Fibroblast of skin of left biceps (primary cell): ENCODE measurements at regions not wholly inside any gene's neighbourhood (a gene's known extent, or its start where the extent isn't known, plus 50 kb on each side); places are given as distances from the start of the nearest gene placed in this dataset.
A peak's percentile ranks its signal among the peaks of the same experiment; 100 is the strongest.

Experiments used
- DNase-seq, 2 experiments: peaks; one replicate each; pipeline ENCODE4 v3.0.0-alpha.2; 2013; ENCODE audit warnings: low read depth in 2 of 2

- no peak for DNase-seq
Measured at GRCh38 chr11:130775306-130776060, 140.8 kb downstream of the SNX19 start.

- no peak for DNase-seq
Measured at GRCh38 chr11:130776061-130776419, 140.2 kb downstream of the SNX19 start.

- no peak for DNase-seq
Measured at GRCh38 chr11:130778026-130778425, 138.3 kb downstream of the SNX19 start.

- DNase-seq = no peak
Measured at GRCh38 chr11:130778705-130779104, 137.6 kb downstream of the SNX19 start.

GRCh38 chr11:130779267-130779666, 137.0 kb downstream of the SNX19 start:
- DNase-seq = no peak

GRCh38 chr11:130779943-130780342, 136.3 kb downstream of the SNX19 start:
- DNase-seq = no peak

GRCh38 chr11:130780437-130780836, 135.8 kb downstream of the SNX19 start:
- no peak for DNase-seq

- no peak for DNase-seq
Measured at GRCh38 chr11:130781931-130782330, 134.3 kb downstream of the SNX19 start.

- DNase-seq = peak in 1 of 2 experiments; percentile 28
Measured at GRCh38 chr11:130782361-130783222, 133.7 kb downstream of the SNX19 start.

- no peak for DNase-seq
Measured at GRCh38 chr11:130783323-130783722, 133.0 kb downstream of the SNX19 start.

- DNase-seq = peak; percentile 81 to 83
Measured at GRCh38 chr11:130785380-130786116, 130.7 kb downstream of the SNX19 start.

GRCh38 chr11:130786586-130786985, 129.7 kb downstream of the SNX19 start:
- no peak for DNase-seq

- DNase-seq = peak in 1 of 2 experiments; percentile 29
Measured at GRCh38 chr11:130787092-130787616, 129.1 kb downstream of the SNX19 start.

GRCh38 chr11:130787973-130788570, 128.2 kb downstream of the SNX19 start:
- DNase-seq = no peak

GRCh38 chr11:130789056-130789640, 127.1 kb downstream of the SNX19 start:
- DNase-seq = no peak

GRCh38 chr11:130790689-130791088, 125.6 kb downstream of the SNX19 start:
- no peak for DNase-seq

- DNase-seq = no peak
Measured at GRCh38 chr11:130792772-130793171, 123.5 kb downstream of the SNX19 start.

- no peak for DNase-seq
Measured at GRCh38 chr11:130796828-130797227, 119.5 kb downstream of the SNX19 start.

- DNase-seq = peak; percentile 95 to 96
Measured at GRCh38 chr11:130798280-130798679, 118.0 kb downstream of the SNX19 start.

- no peak for DNase-seq
Measured at GRCh38 chr11:130798801-130799200, 117.5 kb downstream of the SNX19 start.
